NB4 (cell line): ENCODE measurements at regions not wholly inside any gene's neighbourhood (a gene's known extent, or its start where the extent isn't known, plus 50 kb on each side); places are given as distances from the start of the nearest gene placed in this dataset.

Experiments
- CTCF ChIP-seq: IDR thresholded peaks from one replicate; pipeline ENCODE4 v1.5.1; 2012; ENCODE audit warnings: low read depth, low read length
- MAX ChIP-seq: IDR thresholded peaks from 2 replicates; pipeline ENCODE4 v1.6.1; 2011; ENCODE audit warnings: low read depth, low read length
- MYC ChIP-seq: IDR thresholded peaks from 2 replicates; pipeline ENCODE4 v1.6.1; 2011; ENCODE audit warnings: low read depth, low read length
- POLR2A ChIP-seq: IDR thresholded peaks from 2 replicates; pipeline ENCODE4 v1.6.1; 2011; ENCODE audit warnings: mild to moderate bottlenecking; ENCODE audit not compliant: insufficient read length; ENCODE audit errors: extremely low read depth

GRCh38 chr15:96088650-96089049 lies 241.8 kb upstream of the NR2F2 start:
- TF ChIP-seq CTCF: no peak
- TF ChIP-seq MAX: no peak
- TF ChIP-seq POLR2A: no peak
- TF ChIP-seq MYC: no peak
